Prostate gland (tissue), 2 donors: ENCODE measurements at regions not wholly inside any gene's neighbourhood (a gene's known extent, or its start where the extent isn't known, plus 50 kb on each side); places are given as distances from the start of the nearest gene placed in this dataset.

Experiments
- POLR2A ChIP-seq: fragments of 450-650 bp; IDR thresholded peaks from one replicate; pipeline ENCODE4 v1.6.1; 2016; ENCODE audit warnings: antibody characterized with exemption, mild to moderate bottlenecking
- TF ChIP-seq, protein P1 (sequence below), 4 experiments: fragments of 200-600 bp in 2 of 4; fragments of 450-650 bp in 2 of 4; sonication (generic) in 2 of 4; IDR thresholded peaks; 1 replicate in 3 of 4; 2 replicates in 1 of 4; pipeline ENCODE4 v1.5.1; 2016 to 2019; ENCODE audit warnings: antibody characterized with exemption in 4 of 4, mild to moderate bottlenecking in 2 of 4, moderate library complexity in 2 of 4

DNA sequence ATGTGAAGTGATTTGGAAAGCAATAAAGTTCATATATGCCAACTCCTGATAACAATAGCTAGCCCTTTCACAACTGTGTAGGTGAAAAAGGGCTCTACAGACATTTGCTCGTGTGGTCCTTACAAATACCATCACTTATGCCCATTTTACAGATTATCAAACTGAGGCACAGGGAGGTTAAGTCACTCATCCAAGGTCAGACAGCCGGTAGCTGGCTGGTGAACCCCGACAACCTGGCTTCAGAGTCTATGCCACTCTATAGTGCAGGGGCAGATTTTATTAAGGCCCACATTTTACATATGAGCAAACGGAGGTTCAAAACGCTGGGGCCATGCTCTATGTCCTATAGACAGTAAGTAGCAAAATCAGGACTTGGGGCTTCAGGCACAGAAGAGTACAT lies 280.5 kb downstream of the RRAGC start:
- no peak for TF ChIP-seq POLR2A
- TF ChIP-seq, protein P1, sequence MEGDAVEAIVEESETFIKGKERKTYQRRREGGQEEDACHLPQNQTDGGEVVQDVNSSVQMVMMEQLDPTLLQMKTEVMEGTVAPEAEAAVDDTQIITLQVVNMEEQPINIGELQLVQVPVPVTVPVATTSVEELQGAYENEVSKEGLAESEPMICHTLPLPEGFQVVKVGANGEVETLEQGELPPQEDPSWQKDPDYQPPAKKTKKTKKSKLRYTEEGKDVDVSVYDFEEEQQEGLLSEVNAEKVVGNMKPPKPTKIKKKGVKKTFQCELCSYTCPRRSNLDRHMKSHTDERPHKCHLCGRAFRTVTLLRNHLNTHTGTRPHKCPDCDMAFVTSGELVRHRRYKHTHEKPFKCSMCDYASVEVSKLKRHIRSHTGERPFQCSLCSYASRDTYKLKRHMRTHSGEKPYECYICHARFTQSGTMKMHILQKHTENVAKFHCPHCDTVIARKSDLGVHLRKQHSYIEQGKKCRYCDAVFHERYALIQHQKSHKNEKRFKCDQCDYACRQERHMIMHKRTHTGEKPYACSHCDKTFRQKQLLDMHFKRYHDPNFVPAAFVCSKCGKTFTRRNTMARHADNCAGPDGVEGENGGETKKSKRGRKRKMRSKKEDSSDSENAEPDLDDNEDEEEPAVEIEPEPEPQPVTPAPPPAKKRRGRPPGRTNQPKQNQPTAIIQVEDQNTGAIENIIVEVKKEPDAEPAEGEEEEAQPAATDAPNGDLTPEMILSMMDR (IDR thresholded peaks at IDR 0.05) = no peak
